Breast epithelium (tissue), 3 donors: ENCODE measurements at regions not wholly inside any gene's neighbourhood (a gene's known extent, or its start where the extent isn't known, plus 50 kb on each side); places are given as distances from the start of the nearest gene placed in this dataset.
"Not testable (repeated sequence)": the region's sequence is repeated elsewhere in the genome, so short reads cannot be mapped to it uniquely, and the experiment has no call there.

Source experiments
- POLR2A ChIP-seq: fragments of 450-650 bp; IDR thresholded peaks from one replicate; pipeline ENCODE4 v1.6.1; 2016; ENCODE audit warnings: antibody characterized with exemption, mild to moderate bottlenecking, moderate library complexity
- POLR2AphosphoS5 ChIP-seq, 3 donors: sonication (generic); formaldehyde crosslinking; IDR thresholded peaks; one replicate each; pipeline ENCODE4 v1.6.1; 2017; ENCODE audit warnings: antibody characterized with exemption in 3 of 3
- TF ChIP-seq, protein P1 (sequence below), 3 donors: fragments of 450-650 bp; IDR thresholded peaks; one replicate each; pipeline ENCODE4 v1.5.1; 2016 to 2017; ENCODE audit warnings: antibody characterized with exemption in 3 of 3, mild to moderate bottlenecking in 3 of 3, moderate library complexity in 3 of 3

DNA sequence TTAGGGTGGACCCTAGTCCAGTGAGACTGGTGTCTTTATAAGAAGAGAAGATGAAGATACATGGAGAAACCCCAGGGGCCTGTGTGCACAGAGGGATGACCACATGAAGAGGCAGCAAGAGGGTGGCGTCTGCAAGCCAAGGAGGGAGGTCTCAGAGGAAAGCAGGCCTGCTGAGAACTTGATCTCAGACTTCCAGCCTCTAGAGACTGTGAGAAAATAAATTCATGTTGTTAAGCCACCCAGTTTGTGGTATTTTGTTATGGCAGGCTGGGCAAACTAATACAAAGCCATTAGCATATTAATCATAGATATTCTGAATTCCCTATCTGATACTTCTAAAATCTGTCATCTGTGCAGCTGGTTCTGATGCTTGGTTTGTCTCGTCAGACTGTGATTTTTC is 4523.8 kb upstream of the TPTE start:
- not testable (repeated sequence) for TF ChIP-seq POLR2A; POLR2AphosphoS5 (IDR thresholded peaks at IDR 0.05)
- TF ChIP-seq, protein P1, sequence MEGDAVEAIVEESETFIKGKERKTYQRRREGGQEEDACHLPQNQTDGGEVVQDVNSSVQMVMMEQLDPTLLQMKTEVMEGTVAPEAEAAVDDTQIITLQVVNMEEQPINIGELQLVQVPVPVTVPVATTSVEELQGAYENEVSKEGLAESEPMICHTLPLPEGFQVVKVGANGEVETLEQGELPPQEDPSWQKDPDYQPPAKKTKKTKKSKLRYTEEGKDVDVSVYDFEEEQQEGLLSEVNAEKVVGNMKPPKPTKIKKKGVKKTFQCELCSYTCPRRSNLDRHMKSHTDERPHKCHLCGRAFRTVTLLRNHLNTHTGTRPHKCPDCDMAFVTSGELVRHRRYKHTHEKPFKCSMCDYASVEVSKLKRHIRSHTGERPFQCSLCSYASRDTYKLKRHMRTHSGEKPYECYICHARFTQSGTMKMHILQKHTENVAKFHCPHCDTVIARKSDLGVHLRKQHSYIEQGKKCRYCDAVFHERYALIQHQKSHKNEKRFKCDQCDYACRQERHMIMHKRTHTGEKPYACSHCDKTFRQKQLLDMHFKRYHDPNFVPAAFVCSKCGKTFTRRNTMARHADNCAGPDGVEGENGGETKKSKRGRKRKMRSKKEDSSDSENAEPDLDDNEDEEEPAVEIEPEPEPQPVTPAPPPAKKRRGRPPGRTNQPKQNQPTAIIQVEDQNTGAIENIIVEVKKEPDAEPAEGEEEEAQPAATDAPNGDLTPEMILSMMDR (IDR thresholded peaks at IDR 0.05) = not testable (repeated sequence)
